GM20000 (cell line): ENCODE measurements at regions not wholly inside any gene's neighbourhood (a gene's known extent, or its start where the extent isn't known, plus 50 kb on each side); places are given as distances from the start of the nearest gene placed in this dataset.

Source experiments
- DNase-seq: peaks from one replicate; pipeline ENCODE4 v3.0.0; 2012; ENCODE audit warnings: low spot score
- TF ChIP-seq, protein P1 (sequence below): IDR thresholded peaks from 2 replicates; pipeline ENCODE4 v1.5.1; 2012; ENCODE audit warnings: mild to moderate bottlenecking, control low read depth; ENCODE audit errors: extremely low read depth, missing control alignments

GRCh38 chr13:81778350-81778749 is 1437.4 kb upstream of the SPRY2 start:
- TF ChIP-seq, protein P1, sequence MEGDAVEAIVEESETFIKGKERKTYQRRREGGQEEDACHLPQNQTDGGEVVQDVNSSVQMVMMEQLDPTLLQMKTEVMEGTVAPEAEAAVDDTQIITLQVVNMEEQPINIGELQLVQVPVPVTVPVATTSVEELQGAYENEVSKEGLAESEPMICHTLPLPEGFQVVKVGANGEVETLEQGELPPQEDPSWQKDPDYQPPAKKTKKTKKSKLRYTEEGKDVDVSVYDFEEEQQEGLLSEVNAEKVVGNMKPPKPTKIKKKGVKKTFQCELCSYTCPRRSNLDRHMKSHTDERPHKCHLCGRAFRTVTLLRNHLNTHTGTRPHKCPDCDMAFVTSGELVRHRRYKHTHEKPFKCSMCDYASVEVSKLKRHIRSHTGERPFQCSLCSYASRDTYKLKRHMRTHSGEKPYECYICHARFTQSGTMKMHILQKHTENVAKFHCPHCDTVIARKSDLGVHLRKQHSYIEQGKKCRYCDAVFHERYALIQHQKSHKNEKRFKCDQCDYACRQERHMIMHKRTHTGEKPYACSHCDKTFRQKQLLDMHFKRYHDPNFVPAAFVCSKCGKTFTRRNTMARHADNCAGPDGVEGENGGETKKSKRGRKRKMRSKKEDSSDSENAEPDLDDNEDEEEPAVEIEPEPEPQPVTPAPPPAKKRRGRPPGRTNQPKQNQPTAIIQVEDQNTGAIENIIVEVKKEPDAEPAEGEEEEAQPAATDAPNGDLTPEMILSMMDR: no peak
- no peak for DNase-seq

DNA sequence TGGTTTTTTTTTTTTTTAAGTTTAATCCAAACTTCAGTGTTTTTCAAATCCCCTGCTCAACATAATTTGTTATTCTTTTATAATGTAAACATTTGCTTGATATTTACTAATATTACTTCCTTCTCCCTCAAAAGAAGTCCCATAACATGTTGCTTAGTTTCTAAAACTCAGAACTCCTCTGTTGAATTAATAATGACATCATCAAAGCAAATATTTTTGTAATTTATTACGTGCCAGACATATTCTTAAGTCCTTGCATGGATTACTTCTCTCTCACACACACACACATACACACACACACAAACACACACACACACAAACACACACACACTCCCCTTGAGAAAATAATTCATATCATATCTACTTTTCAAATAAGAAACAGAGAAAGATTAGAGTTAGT is 1432.3 kb upstream of the SPRY2 start:
- no peak for DNase-seq
- TF ChIP-seq, protein P1: no peak

DNA sequence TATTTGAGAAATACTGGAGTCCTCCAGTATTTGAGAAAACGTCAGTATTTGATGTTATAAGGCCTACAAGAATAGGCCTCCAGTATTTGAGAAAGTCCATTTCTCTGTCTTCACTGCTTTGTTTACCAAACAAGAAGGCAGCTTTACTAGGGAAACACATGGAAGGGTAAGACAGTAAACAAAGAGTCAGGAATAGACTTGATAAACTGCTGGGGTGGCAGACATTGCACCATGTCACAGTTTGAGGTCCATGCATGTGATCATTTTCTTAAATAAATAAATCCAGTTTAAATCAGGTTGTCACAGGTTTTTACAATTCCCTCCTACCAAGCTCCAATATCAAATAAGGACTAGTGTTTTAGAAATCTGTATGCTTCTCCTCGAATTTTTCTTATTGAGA is 1431.0 kb upstream of the SPRY2 start:
- TF ChIP-seq, protein P1: no peak
- DNase-seq: no peak

DNA sequence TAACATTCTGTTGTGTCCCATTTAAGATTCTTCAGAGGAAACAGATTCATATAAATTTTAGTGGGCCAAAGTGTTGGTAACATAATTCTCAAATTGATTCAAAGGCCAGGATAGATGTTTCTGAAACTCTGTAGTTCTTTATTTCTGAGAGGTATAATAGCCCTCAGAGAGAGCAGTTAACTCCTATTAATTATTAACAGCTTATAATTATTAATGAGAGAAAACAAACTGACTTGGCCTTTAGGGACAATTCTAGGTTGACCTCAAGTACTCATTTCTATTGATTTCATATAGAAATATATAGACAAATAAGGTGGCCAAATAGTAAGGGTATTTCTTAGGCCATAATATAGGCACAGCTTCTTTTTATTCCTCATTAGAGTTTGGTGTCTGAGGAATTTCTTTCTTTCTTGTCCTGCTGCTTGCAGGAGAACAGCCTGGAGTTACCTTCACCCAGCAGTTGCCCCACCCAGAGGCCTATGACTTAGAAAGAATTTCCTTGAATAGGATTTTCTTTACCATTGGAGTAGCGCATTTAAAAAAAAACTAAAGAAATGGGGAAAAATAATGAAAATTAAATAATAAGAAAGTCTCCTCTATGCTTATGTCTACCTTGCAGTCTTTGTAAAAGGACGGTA is 1430.1 kb upstream of the SPRY2 start:
- DNase-seq: no peak
- TF ChIP-seq, protein P1: no peak

DNA sequence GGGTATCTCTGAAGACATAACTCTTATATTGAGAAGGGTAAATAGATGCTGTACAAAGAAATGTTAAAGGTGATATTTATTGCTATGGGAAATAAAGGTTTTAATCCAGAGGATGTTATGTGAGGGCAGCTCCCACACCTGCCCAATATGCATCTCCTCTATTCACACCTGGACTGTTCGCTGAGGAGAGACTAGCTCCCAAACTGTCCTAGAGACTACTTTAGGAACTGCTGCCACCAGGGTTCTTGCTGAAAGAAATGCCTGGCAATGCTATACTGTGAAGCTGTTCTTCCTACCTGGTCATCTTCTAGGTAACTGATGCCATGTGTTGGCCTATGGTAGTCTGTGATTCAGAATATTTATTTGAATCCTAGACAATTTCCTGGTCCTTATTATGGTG is 1421.5 kb upstream of the SPRY2 start:
- no peak for DNase-seq
- TF ChIP-seq, protein P1: no peak

DNA sequence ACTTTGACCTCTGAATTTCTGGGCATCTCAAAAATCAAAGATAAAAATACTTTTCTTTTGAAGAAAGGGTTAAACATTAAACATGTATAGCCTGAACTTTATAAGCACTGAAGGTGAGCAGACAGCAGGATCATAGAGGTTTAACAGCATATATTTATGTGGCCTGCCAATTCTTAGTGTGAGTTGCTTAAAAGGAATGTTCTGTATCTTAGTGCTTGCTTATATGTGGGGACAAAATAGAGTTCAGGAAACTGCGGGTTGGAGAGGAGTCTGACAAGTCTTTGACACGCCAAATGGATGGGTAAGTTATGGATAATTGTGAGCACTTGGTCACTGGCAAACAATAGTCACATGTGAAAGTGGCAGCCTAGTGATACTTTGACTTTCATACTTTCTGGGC is 1419.4 kb upstream of the SPRY2 start:
- no peak for DNase-seq
- TF ChIP-seq, protein P1: no peak

DNA sequence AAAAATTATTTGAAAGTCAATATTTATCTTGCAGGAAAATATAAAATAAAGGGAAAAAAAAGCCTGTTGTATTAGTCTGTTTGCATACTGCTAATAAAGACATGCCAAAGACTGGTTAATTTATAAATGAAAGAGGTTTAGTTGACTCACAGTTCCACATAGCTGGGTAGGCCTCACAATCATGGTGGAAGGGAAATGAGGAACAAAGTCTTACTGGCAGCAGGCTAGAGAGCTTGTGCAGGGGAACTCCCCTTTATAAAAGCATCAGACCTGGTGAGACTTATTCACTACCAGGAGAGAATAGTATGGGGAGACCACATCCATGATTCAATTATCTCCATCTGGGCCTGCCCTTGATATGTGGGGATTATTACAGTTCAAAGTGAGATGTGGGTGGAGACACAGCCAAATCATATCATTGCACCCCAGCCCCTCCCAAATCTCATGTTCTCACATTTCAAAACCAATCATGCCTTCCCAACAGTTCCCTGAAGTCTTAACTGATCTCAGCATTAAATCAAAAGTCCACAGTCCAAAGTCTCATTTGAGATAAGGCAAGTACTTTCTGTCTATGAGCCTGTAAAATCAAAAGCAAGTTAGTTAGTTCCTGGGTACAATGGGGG is 1416.5 kb upstream of the SPRY2 start:
- DNase-seq: no peak
- TF ChIP-seq, protein P1: no peak
